OCI-LY7 (cell line): ENCODE measurements at regions not wholly inside any gene's neighbourhood (a gene's known extent, or its start where the extent isn't known, plus 50 kb on each side); places are given as distances from the start of the nearest gene placed in this dataset.

Source experiments
- EZH2phosphoT487 ChIP-seq: fragments of 200-600 bp; sonication (generic); IDR thresholded peaks from 2 replicates; pipeline ENCODE4 v1.6.1; 2018; ENCODE audit warnings: low read depth, borderline replicate concordance, mild to moderate bottlenecking, mixed run types, antibody characterized with exemption, low read length, moderate library complexity, mixed read lengths
- TF ChIP-seq, protein P1 (sequence below): fragments of 200-600 bp; sonication (generic); conservative IDR thresholded peaks from 2 replicates; pipeline ENCODE4 v1.5.1; 2014; ENCODE audit warnings: mild to moderate bottlenecking, antibody characterized with exemption, low read length, moderate library complexity, mixed read lengths

GRCh38 chr9:32180597-32180996, 203.8 kb upstream of the ACO1 start:
- TF ChIP-seq, protein P1, sequence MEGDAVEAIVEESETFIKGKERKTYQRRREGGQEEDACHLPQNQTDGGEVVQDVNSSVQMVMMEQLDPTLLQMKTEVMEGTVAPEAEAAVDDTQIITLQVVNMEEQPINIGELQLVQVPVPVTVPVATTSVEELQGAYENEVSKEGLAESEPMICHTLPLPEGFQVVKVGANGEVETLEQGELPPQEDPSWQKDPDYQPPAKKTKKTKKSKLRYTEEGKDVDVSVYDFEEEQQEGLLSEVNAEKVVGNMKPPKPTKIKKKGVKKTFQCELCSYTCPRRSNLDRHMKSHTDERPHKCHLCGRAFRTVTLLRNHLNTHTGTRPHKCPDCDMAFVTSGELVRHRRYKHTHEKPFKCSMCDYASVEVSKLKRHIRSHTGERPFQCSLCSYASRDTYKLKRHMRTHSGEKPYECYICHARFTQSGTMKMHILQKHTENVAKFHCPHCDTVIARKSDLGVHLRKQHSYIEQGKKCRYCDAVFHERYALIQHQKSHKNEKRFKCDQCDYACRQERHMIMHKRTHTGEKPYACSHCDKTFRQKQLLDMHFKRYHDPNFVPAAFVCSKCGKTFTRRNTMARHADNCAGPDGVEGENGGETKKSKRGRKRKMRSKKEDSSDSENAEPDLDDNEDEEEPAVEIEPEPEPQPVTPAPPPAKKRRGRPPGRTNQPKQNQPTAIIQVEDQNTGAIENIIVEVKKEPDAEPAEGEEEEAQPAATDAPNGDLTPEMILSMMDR = no peak
- no peak for TF ChIP-seq EZH2phosphoT487
